Vagina (tissue), 2 donors: ENCODE measurements at regions not wholly inside any gene's neighbourhood (a gene's known extent, or its start where the extent isn't known, plus 50 kb on each side); places are given as distances from the start of the nearest gene placed in this dataset.

Experiments
- CTCF ChIP-seq, 3 experiments: fragments of 450-650 bp in 2 of 3; fragments of 200-600 bp in 1 of 3; sonication (generic) in 1 of 3; IDR thresholded peaks; one replicate each; pipeline ENCODE4 v1.5.1; 2017 to 2019; ENCODE audit warnings: antibody characterized with exemption in 3 of 3, mild to moderate bottlenecking in 2 of 3, moderate library complexity in 2 of 3
- POLR2A ChIP-seq, 2 donors: fragments of 450-650 bp; IDR thresholded peaks; one replicate each; pipeline ENCODE4 v1.6.1; 2017; ENCODE audit warnings: antibody characterized with exemption in 2 of 2, mild to moderate bottlenecking in 2 of 2, moderate library complexity in 2 of 2

GRCh38 chr20:40855269-40855668 is 166.2 kb upstream of the MAFB start:
- no peak for TF ChIP-seq POLR2A (IDR thresholded peaks at IDR 0.05)
- no peak for TF ChIP-seq CTCF (IDR thresholded peaks at IDR 0.05)
